Body of pancreas (tissue), 4 donors: ENCODE measurements at regions not wholly inside any gene's neighbourhood (a gene's known extent, or its start where the extent isn't known, plus 50 kb on each side); places are given as distances from the start of the nearest gene placed in this dataset.

Experiments used
- POLR2A ChIP-seq, 3 donors: fragments of 450-650 bp; IDR thresholded peaks; one replicate each; pipeline ENCODE4 v1.6.1; 2016; ENCODE audit warnings: antibody characterized with exemption in 3 of 3, mild to moderate bottlenecking in 2 of 3
- TF ChIP-seq, protein P1 (sequence below), 7 experiments: fragments of 450-650 bp in 4 of 7; fragments of 200-600 bp in 3 of 7; sonication (generic) in 3 of 7; IDR thresholded peaks; one replicate each; pipeline ENCODE4 v1.5.1; 2016 to 2019; ENCODE audit warnings: antibody characterized with exemption in 7 of 7

DNA sequence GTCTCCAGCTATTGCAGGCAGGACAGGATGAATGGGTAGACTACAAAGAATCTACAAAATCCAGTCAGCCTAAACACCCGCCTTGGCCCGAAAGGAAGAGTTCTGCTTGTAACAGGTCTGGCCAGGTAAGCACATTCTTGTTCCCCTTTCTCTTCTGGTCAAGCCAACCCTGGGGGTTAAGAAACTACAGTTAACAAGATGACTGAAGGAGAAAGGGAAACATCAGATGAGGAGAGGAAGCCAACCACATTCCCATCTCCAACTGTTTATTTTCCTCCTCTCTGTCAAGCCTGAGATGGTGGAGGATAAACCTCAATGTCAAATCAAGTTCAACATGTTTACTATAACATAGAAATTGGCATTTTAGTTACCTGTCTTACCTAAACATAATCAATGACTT is 198.9 kb downstream of the IPMK start:
- TF ChIP-seq, protein P1, sequence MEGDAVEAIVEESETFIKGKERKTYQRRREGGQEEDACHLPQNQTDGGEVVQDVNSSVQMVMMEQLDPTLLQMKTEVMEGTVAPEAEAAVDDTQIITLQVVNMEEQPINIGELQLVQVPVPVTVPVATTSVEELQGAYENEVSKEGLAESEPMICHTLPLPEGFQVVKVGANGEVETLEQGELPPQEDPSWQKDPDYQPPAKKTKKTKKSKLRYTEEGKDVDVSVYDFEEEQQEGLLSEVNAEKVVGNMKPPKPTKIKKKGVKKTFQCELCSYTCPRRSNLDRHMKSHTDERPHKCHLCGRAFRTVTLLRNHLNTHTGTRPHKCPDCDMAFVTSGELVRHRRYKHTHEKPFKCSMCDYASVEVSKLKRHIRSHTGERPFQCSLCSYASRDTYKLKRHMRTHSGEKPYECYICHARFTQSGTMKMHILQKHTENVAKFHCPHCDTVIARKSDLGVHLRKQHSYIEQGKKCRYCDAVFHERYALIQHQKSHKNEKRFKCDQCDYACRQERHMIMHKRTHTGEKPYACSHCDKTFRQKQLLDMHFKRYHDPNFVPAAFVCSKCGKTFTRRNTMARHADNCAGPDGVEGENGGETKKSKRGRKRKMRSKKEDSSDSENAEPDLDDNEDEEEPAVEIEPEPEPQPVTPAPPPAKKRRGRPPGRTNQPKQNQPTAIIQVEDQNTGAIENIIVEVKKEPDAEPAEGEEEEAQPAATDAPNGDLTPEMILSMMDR (IDR thresholded peaks at IDR 0.05), result no peak
- no peak for TF ChIP-seq POLR2A (IDR thresholded peaks at IDR 0.05)
